Adipocyte (in vitro differentiated cells): ENCODE measurements at regions not wholly inside any gene's neighbourhood (a gene's known extent, or its start where the extent isn't known, plus 50 kb on each side); places are given as distances from the start of the nearest gene placed in this dataset.

Experiments
- DNase-seq: peaks from one replicate; pipeline ENCODE4 v3.0.0-alpha.2; 2015; ENCODE audit warnings: low read depth
- H3K27me3 ChIP-seq: replicated peaks from 2 replicates; pipeline ENCODE4 v1.7.0; 2013; ENCODE audit warnings: mild to moderate bottlenecking, low read length, moderate library complexity; ENCODE audit not compliant: control insufficient read depth, insufficient read depth
- H3K36me3 ChIP-seq: 2 replicates; pipeline ENCODE4 v1.7.0; 2013; ENCODE audit warnings: low read length, mild to moderate bottlenecking, moderate library complexity; ENCODE audit not compliant: control insufficient read depth, insufficient read depth, severe bottlenecking
- H3K4me1 ChIP-seq: 2 replicates; pipeline ENCODE4 v1.7.0; 2013; ENCODE audit warnings: mild to moderate bottlenecking, low read length, moderate library complexity; ENCODE audit not compliant: control insufficient read depth, insufficient read depth
- H3K4me3 ChIP-seq: 2 replicates; pipeline ENCODE4 v1.7.0; 2013; ENCODE audit warnings: mild to moderate bottlenecking, low read length, moderate library complexity
- H3K9ac ChIP-seq: 2 replicates; pipeline ENCODE4 v1.7.0; 2013; ENCODE audit warnings: mild to moderate bottlenecking, low read length, moderate library complexity
- H3K9me3 ChIP-seq: 2 replicates; pipeline ENCODE4 v1.7.0; 2013; ENCODE audit warnings: mild to moderate bottlenecking, low read length, moderate library complexity; ENCODE audit not compliant: control insufficient read depth

DNA sequence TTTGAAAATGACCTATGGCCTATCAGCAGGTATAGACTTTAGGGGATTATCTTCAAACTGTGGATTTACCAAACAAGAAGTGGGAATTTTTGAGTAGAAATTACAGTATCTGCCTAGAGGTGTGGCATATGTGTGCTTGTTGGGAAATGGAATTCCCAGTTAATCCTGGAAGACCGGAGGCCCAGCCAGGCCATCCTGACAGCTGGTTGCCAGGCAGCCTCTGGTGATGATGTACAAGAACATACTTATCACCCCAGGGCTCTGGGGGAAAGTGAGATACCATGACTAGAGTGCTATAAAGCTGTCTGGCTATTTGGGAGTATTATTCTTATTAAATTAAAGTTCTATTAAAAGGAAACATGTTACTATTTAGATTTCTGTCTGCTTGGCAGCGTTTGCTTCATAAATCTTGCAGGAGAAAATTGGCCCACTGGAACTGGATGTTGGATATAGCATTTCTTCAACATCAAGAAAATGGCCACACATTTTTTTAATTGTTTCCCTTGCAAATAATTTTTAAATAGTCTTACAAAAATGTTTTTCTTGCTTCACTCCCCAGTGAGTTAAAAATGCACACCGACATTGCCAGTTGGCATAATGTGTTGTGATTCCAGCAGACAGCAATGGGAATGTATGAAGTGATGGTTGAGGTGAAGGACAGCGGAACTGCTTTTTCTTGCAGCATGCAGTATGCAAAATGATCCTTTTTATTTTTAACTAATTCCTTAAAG is 187.8 kb downstream of the MYLK4 start:
- H3K9ac ChIP-seq, result no peak overlapping the region
- peaks cover 3% of the 10 kb centered on the region for H3K9me3 ChIP-seq
- H3K4me1 ChIP-seq, result peaks cover 6% of the 10 kb centered on the region
- H3K27me3 ChIP-seq, result peaks cover 2% of the 10 kb centered on the region
- H3K36me3 ChIP-seq, result no peaks in the 10 kb centered on the region
- H3K4me3 ChIP-seq, result no peak overlapping the region
- no peak for DNase-seq

DNA sequence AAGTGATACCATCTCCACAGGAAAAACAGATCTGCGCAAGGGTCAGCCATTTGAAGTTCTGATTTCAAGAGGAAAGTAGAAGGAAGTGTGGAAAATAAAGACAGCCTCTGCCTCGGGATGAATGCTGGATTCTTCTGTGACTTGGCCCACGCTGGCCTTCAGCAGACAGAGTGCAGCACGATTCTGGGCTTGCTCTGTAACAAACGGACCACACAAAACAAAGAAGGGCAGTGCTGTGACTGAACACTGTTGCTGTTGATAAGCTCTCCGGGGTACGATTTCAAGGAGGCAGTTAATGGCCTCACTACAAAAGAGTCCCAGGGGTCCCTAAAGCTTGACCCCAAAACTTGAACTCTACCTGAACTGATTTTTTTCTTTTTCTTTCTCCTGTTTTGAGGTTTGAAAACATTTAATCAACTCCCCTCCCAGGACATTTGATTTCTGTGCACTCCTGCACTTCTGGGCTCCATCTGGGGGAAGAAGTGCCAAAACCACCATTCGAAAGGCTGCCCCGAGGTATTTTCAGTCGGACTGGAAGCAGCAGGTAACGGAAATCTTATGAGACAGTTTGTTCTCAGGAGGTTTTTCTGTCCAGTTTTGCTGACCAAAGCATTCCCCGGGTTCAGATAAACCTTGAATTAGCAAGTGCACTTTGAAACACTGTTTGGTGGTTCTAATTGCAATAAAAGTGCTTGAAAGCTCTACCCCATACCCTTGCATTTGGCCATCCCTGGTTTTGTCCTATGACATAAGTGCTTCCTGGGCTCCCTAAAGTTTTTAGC is 189.6 kb downstream of the MYLK4 start:
- Histone ChIP-seq H3K4me1 (peaks cover 6% of the 10 kb centered on the region), H3K36me3 (no peaks in the 10 kb centered on the region), H3K9me3 (peaks cover 3% of the 10 kb centered on the region), H3K27me3 (peaks cover 2% of the 10 kb centered on the region), H3K4me3 (no peak overlapping the region), H3K9ac (no peak overlapping the region)
- no peak for DNase-seq

DNA sequence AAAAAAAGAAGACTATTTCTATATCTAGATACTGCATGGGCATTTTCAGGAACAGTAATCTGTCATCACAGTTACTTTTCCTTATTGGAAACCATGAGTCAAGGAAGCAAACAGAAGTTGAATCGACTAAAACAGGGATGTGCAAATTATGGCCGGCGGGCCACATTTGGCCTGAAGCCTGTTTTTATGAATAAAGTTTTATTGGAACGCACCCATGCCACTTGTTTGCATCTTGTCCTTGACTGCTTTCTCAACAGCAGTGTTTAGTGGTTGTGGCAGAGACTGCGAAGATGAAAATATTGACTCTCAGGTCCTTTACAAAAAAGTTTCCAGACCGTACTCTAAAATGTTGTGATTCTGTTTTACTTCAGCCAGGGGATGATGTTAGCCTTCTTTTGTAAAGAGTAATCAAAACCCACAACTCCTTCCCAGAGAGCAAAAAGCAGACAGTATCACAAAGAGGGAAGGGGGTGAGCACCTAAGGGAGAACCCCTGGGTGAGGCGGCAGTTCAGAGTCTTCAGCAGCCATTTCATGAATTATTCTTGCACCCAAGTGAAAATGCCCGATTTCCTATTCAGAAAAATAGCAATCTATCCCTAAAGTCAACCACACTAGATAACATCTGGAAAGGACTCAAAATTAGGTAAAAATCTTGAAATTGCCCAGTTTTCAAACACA is 190.4 kb downstream of the MYLK4 start:
- Histone ChIP-seq H3K4me3 (no peak overlapping the region), H3K9ac (no peak overlapping the region), H3K4me1 (peaks cover 6% of the 10 kb centered on the region), H3K36me3 (no peaks in the 10 kb centered on the region), H3K27me3 (peaks cover 2% of the 10 kb centered on the region), H3K9me3 (peaks cover 3% of the 10 kb centered on the region)
- DNase-seq, result no peak

DNA sequence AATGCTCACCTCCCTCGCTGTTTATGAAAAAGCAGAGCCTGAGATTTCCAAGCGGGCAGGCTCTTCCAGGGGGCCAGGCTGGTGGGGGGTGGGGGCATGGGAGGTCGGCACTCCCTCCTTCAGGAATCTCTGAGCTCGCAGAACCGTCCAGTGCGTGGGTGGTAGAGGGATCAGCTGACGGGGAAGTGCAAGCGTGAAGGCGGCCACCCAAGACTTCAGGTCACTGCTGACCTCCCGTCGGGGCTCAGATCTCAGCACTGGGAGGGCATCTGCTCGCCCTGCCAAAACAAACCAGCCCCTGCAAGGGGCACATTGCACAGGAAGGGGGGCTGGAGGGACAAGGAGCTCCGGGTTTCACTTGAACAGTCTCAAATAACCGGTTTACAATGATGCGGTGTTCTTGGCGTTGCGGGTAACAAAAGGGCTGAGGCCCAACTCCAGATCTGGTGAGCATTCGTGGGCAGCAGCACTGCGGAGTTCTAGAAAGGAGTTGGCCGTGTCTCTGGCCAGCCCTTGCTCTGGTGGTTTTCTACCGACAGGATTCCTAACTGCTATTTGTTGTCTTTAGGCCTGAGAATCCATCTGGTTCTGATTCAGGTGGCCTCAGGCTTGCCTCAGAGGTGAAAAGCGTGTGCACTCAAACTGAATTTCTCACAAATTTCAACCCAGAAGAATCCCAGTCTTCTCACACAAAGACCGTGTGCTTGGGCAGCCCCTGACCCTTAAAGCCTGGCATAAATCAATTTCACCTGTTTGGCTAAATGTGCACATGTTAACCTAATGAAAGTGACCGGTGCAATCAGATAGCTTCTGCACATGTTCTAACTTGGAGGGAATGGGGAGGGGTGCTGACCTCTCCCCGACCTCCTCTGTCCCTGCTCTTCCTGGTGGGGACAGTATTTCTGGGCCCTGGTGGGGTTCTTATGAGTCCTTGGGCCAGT is 191.6 kb downstream of the MYLK4 start:
- no peak overlapping the region for H3K4me3 ChIP-seq

DNA sequence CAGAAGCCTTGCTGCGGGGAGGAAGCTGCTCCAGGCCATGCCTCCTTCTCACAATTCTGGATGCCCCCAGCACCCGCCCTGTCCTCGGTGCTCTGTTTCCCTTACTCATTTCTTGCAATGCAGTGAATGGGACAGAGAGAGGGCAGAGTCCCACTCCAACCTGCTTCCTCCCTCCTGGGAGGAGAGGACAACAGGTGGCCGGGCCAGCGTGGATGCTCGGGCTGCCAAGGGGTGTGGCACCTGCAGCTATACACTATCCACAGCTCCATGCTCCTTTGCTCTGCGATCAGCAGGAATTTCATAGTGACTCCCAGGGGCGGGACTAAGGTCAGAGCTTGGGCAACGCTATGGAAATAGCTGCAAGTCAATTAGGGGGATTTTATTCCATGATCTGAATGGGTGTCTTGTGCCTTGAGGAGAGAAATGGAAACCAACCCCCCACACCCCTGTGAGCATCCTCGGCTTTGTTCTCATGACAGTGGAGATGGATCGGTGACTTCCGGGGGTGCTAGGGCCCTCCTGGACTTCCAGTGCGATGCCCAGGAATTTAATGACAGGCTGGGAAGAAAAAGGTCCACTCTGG is 192.5 kb downstream of the MYLK4 start:
- H3K4me3 ChIP-seq, result no peak overlapping the region
- H3K9me3 ChIP-seq, result peaks cover 3% of the 10 kb centered on the region
- no peak for DNase-seq
- H3K27me3 ChIP-seq, result peaks cover 2% of the 10 kb centered on the region
- H3K9ac ChIP-seq, result no peak overlapping the region
- peaks cover 2% of the 10 kb centered on the region for H3K4me1 ChIP-seq
- no peaks in the 10 kb centered on the region for H3K36me3 ChIP-seq

More for the DNA sequence above, 191.6 kb downstream of the MYLK4 start:
- H3K27me3 ChIP-seq, result peaks cover 2% of the 10 kb centered on the region
- no peaks in the 10 kb centered on the region for H3K36me3 ChIP-seq
- DNase-seq, result no peak
- H3K9ac ChIP-seq, result no peak overlapping the region
- peaks cover 6% of the 10 kb centered on the region for H3K4me1 ChIP-seq
- peaks cover 3% of the 10 kb centered on the region for H3K9me3 ChIP-seq

DNA sequence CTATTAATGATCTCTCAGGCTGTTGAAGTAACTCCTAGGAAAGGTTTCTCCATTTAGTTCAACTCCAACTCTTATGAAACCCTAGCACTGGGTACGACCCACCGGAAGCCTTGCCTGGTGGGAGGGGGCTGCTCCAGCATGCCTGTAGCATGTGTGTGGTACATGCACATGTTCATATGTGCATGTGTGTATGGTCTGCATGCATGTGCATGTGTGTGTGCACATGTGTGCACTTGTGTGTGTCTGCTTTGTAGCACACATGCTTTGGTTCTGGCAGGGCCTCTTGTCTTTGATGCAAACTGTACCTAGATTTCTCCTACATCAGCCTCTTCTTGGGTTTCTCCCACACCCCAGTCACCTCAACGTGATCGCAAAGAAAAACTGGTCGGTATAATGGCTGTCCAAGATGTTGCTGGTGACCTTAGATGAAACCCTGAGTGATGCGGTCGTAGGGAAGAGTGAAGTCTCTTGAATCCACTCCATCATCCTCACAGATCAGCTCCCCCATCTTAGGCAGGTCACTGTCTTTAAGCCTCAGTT is 193.5 kb downstream of the MYLK4 start:
- no peak for DNase-seq
- no peak overlapping the region for H3K9ac ChIP-seq
- H3K36me3 ChIP-seq, result no peaks in the 10 kb centered on the region
- H3K4me1 ChIP-seq, result no peaks in the 10 kb centered on the region
- peaks cover 3% of the 10 kb centered on the region for H3K9me3 ChIP-seq
- no peak overlapping the region for H3K4me3 ChIP-seq
- H3K27me3 ChIP-seq, result peaks cover 2% of the 10 kb centered on the region

DNA sequence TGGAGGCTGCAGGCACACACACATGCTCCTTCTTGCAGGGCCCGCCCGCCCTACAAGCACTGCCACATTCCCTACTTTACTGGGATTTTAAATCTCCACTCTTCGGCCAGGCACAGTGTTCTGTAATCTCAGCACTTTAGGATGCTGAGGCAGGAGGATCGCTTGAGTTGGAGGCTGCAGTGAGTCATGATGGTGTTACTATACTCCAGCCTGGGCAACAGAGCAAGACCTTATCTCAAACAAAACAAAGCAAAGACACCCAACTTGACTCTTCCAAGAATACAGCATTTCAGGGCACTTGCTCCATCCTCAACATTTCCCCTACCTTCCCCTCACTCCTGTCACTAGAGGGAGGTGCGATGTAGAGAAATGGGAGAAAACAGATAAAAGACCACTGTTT is 194.0 kb downstream of the MYLK4 start:
- no peak overlapping the region for H3K9ac ChIP-seq
- H3K9me3 ChIP-seq, result peaks cover 3% of the 10 kb centered on the region
- H3K4me1 ChIP-seq, result no peaks in the 10 kb centered on the region
- no peaks in the 10 kb centered on the region for H3K27me3 ChIP-seq
- H3K4me3 ChIP-seq, result no peak overlapping the region
- H3K36me3 ChIP-seq, result no peaks in the 10 kb centered on the region
- no peak for DNase-seq

DNA sequence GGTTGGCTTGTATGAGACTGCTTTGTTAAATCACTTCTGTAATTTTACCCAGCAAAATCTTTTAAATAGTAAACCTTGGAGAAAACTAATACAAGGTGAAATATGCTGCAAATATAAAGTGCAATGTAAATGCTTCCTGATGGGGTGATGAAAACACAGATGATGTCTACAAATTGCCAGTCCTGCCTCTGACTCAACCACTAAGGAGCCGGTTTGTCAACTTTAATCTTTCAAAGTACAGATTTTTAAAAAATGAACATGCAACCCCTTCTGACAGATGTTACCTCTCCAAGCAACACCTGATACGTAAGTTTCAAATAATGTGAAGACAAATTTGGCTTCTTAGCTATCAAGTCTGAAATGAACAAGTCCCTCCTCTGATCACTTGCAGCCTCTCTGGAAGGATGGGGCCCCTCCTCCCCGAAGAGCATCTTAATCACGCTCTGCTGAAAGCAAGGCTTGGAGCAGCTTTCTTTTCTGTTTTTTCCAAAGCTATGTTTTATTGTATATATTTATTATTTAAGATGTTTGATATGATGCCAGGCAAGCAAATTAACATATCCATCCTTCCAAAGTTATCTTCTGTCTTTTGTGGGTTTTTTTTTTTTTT is 196.0 kb downstream of the MYLK4 start:
- H3K4me3 ChIP-seq, result no peak overlapping the region
- H3K9me3 ChIP-seq, result no peaks in the 10 kb centered on the region
- H3K27me3 ChIP-seq, result no peaks in the 10 kb centered on the region
- no peaks in the 10 kb centered on the region for H3K4me1 ChIP-seq
- no peak overlapping the region for H3K9ac ChIP-seq
- H3K36me3 ChIP-seq, result no peaks in the 10 kb centered on the region
- DNase-seq, result no peak

DNA sequence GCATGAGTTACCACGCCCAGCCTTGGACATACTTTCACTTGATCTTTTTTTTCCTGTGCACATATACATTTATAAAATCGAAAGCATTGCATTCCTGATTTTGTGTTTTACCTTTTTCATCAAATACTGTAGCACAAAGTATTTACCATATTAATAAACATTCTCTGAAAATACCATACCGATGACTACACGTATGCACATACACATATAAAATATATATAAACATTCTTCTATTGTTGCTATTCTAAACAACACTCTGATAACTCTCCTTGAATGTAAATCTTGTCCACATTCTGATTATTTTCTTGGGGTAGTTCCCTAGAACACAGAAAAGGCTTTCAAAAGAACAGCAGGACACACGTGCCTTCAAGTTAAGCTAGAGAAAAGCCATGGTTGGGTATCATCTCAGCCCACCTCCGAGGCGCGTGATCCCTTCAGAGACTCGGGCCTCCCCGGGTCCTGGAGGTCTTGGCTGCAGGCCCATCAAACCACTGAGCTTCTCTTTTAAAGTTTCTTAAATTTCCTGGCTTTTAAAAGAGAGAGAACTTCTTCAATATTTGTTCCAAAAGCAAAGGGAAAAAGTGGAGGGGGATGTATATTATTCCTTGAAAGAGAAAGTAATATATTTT is 198.1 kb downstream of the MYLK4 start:
- H3K9me3 ChIP-seq, result peaks cover 10% of the 10 kb centered on the region

DNA sequence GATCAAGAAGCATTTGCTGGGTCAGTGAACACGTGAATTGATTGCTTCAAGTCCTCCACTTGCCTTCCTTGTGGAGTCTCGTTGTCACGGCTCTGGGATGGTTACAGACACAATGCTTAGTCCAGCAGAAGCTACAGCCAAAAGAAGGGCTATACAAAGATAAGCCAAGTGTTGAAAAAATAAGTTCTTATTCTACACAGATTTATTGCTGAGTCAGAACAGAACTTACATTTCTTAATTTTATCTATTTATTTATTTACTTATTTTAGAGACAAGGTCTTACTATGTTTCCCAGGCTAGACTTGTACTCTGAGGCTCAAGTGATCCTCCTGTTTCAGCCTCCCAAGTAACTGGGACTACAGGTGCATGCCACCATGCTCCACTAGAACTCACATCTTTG is 199.0 kb downstream of the MYLK4 start:
- Histone ChIP-seq H3K9ac (no peak overlapping the region), H3K4me3 (no peak overlapping the region), H3K36me3 (no peaks in the 10 kb centered on the region), H3K9me3 (peaks cover 16% of the 10 kb centered on the region), H3K4me1 (no peaks in the 10 kb centered on the region), H3K27me3 (no peaks in the 10 kb centered on the region)
- DNase-seq, result no peak

More for the DNA sequence above, 198.1 kb downstream of the MYLK4 start:
- H3K27me3 ChIP-seq, result no peaks in the 10 kb centered on the region
- no peak overlapping the region for H3K4me3 ChIP-seq
- no peak for DNase-seq
- H3K4me1 ChIP-seq, result no peaks in the 10 kb centered on the region
- no peaks in the 10 kb centered on the region for H3K36me3 ChIP-seq
- no peak overlapping the region for H3K9ac ChIP-seq
